Upper lobe of left lung (tissue), 6 donors: ENCODE measurements at regions not wholly inside any gene's neighbourhood (a gene's known extent, or its start where the extent isn't known, plus 50 kb on each side); places are given as distances from the start of the nearest gene placed in this dataset.

Experiments used
- ATAC-seq, 2 donors: fragments of 200-7000 bp; cut with Tn5 transposase; one replicate each; pipeline ENCODE4 v1.9.1; 2022; ENCODE audit warnings: mild to moderate bottlenecking in 2 of 2, moderate library complexity in 2 of 2; ENCODE audit not compliant: low FRiP score in 2 of 2
- DNase-seq, 2 donors: peaks; one replicate each; pipeline ENCODE4 v3.0.0-alpha.2; 2019 to 2020
- H3K27ac ChIP-seq, 4 donors: fragments of 200-600 bp; sonication (generic); one replicate each; pipeline ENCODE4 v1.5.1; 2016 to 2019
- H3K27me3 ChIP-seq, 4 donors: fragments of 200-600 bp; sonication (generic); one replicate each; pipeline ENCODE4 v1.5.1; 2017 to 2019
- H3K36me3 ChIP-seq, 4 donors: fragments of 200-600 bp; sonication (generic); one replicate each; pipeline ENCODE4 v1.5.1; 2016 to 2019
- H3K4me1 ChIP-seq, 4 donors: fragments of 200-600 bp; sonication (generic); one replicate each; pipeline ENCODE4 v1.5.1; 2018 to 2019
- H3K4me3 ChIP-seq, 4 donors: fragments of 200-600 bp; sonication (generic); one replicate each; pipeline ENCODE4 v1.5.1; 2017 to 2019; ENCODE audit warnings: mild to moderate bottlenecking in 2 of 4, moderate library complexity in 1 of 4
- H3K9me3 ChIP-seq, 4 donors: fragments of 200-600 bp; sonication (generic); one replicate each; pipeline ENCODE4 v1.5.1; 2018 to 2019
- CTCF ChIP-seq, 6 experiments: fragments of 450-650 bp in 4 of 6; fragments of 200-600 bp in 2 of 6; sonication (generic) in 2 of 6; IDR thresholded peaks; one replicate each; pipeline ENCODE4 v1.5.1; 2016 to 2019; ENCODE audit warnings: antibody characterized with exemption in 6 of 6
- EP300 ChIP-seq, 4 donors: sonication (generic); formaldehyde crosslinking; IDR thresholded peaks; one replicate each; pipeline ENCODE4 v1.5.1; 2017; ENCODE audit warnings: antibody characterized with exemption in 4 of 4, control low read depth in 2 of 4
- POLR2A ChIP-seq, 4 donors: fragments of 450-650 bp; IDR thresholded peaks; one replicate each; pipeline ENCODE4 v1.5.1; 2016 to 2017; ENCODE audit warnings: antibody characterized with exemption in 4 of 4, mild to moderate bottlenecking in 2 of 4
- POLR2AphosphoS5 ChIP-seq, 2 donors: sonication (generic); formaldehyde crosslinking; IDR thresholded peaks; one replicate each; pipeline ENCODE4 v1.5.1; 2017; ENCODE audit warnings: antibody characterized with exemption in 2 of 2
- WGBS, 2 donors: methylation state at CpG; one replicate each; pipeline ENCODE4 v1.1.5; 2017 to 2018; 5-methylcytosine and 5-hydroxymethylcytosine counted together
- donor health status: DM: no; HTN: no; CAD: no; lungs with moderate emphysema.
- donor health status: DM: no; HTN: yes; CAD: no; lungs with severe emphysema.

DNA sequence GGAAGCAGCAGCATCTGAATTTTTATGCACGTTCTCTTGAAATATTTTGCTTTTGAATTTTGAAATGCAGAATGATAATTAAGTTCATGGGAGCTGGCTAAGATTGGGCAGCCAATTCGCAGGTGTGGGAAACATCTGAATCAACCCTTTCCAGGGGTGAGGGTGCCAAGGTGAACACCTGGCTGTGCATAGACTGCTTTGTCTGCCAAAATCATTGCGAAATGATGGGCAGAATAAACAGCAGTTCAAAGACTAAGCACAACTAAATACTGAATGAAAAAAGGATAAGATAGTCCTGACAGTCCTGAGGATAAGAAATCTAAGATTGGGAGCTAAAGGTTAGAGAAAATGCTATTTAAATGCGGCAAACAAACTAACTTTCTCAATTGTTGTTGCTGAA is 813.3 kb upstream of the RAG2 start:
- H3K27me3 ChIP-seq: no peaks in the 10 kb centered on the region
- ATAC-seq (no peak), DNase-seq (no peak)
- no peaks in the 10 kb centered on the region for H3K36me3 ChIP-seq
- H3K27ac ChIP-seq: no peak overlapping the region
- no peak overlapping the region for H3K4me3 ChIP-seq
- TF ChIP-seq CTCF (IDR thresholded peaks at IDR 0.05) (no peak), POLR2A (IDR thresholded peaks at IDR 0.05) (no peak), EP300 (IDR thresholded peaks at IDR 0.05) (no peak), POLR2AphosphoS5 (IDR thresholded peaks at IDR 0.05) (no peak)
- H3K9me3 ChIP-seq: no peaks in the 10 kb centered on the region
- H3K4me1 ChIP-seq: no peaks in the 10 kb centered on the region
- 83 to 88% methylated on average over 4 of the region's 4 CpGs for WGBS, 2 donors

DNA sequence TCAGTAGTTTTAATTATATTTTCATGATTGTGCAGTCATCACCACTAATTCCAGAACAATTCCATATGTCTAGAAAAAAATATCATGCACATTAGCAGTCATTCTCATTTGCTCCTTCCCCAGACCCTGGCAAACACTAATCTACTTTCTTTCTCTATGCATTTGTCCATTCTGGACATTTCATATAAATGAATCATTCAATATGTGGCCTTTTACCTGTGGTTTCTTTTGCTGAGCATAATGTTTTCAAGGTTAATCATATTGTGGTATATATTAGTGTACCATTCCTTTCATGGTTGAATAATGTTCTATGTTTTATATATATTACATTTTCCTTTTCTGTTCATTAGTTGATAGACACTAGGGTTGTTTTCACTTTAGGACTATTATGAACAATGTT is 811.1 kb upstream of the RAG2 start:
- H3K27me3 ChIP-seq: no peaks in the 10 kb centered on the region

DNA sequence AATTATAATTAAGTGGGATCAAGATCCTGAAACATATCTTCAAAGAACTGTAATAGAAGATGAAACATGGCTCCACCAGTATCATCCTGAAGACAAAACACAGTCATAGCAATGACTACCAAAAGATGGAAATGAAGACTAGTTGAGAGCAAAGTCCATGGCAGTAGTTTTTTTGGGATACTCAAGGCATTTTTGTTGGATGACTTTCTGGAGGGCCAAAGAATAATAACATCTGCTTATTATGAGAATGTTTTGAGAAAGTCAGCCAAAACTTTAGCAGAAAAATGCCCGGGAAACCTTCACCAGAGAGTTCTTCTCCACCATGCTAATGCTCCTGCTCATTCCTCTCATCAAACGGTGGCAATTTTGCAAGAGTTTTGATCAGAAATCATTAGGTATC is 809.4 kb upstream of the RAG2 start:
- Histone ChIP-seq H3K4me1 (no peaks in the 10 kb centered on the region), H3K36me3 (no peaks in the 10 kb centered on the region), H3K9me3 (no peaks in the 10 kb centered on the region), H3K27me3 (no peaks in the 10 kb centered on the region), H3K27ac (no peak overlapping the region), H3K4me3 (no peak overlapping the region)
- DNase-seq: no peak
- WGBS, 2 donors: 67 to 73% methylated on average over 2 of the region's 2 CpGs
- no peak for ATAC-seq
- TF ChIP-seq POLR2AphosphoS5 (IDR thresholded peaks at IDR 0.05) (no peak), EP300 (IDR thresholded peaks at IDR 0.05) (no peak), POLR2A (IDR thresholded peaks at IDR 0.05) (no peak), CTCF (IDR thresholded peaks at IDR 0.05) (no peak)

More for the DNA sequence above, 811.1 kb upstream of the RAG2 start:
- H3K36me3 ChIP-seq: no peaks in the 10 kb centered on the region
- TF ChIP-seq CTCF (IDR thresholded peaks at IDR 0.05) (no peak), EP300 (IDR thresholded peaks at IDR 0.05) (no peak), POLR2AphosphoS5 (IDR thresholded peaks at IDR 0.05) (no peak)
- DNase-seq (no peak), ATAC-seq (no peak)
- H3K9me3 ChIP-seq: no peaks in the 10 kb centered on the region
- no peak overlapping the region for H3K27ac ChIP-seq
- no peaks in the 10 kb centered on the region for H3K4me1 ChIP-seq
- no peak overlapping the region for H3K4me3 ChIP-seq

DNA sequence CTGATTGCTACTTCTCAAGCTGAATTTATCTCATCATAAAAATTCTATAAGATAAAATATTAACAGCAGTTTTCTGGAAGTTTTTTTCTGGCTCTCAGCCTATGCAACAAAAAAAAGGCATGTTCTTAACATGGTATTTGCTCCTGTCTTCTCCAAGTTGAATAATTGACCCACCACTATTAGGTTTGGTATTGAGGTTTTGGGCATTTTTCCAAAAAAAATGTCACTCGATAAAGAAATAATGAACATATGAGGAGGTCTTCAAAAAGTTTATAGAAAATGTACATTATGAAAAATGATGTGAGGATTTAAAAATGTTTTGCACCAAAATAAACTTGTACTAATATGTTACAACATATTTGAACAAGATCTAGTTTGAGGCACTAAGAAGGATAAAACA is 808.6 kb upstream of the RAG2 start:
- TF ChIP-seq CTCF (IDR thresholded peaks at IDR 0.05) (no peak), POLR2AphosphoS5 (IDR thresholded peaks at IDR 0.05) (no peak), EP300 (IDR thresholded peaks at IDR 0.05) (no peak), POLR2A (IDR thresholded peaks at IDR 0.05) (no peak)
- H3K4me1 ChIP-seq: no peaks in the 10 kb centered on the region
- DNase-seq: no peak
- H3K4me3 ChIP-seq: no peak overlapping the region
- no peak overlapping the region for H3K27ac ChIP-seq
- 56 to 70% methylated on average over 1 of the region's 1 CpG for WGBS, 2 donors
- no peaks in the 10 kb centered on the region for H3K9me3 ChIP-seq
- no peaks in the 10 kb centered on the region for H3K36me3 ChIP-seq
- H3K27me3 ChIP-seq: no peaks in the 10 kb centered on the region
- ATAC-seq: no peak

DNA sequence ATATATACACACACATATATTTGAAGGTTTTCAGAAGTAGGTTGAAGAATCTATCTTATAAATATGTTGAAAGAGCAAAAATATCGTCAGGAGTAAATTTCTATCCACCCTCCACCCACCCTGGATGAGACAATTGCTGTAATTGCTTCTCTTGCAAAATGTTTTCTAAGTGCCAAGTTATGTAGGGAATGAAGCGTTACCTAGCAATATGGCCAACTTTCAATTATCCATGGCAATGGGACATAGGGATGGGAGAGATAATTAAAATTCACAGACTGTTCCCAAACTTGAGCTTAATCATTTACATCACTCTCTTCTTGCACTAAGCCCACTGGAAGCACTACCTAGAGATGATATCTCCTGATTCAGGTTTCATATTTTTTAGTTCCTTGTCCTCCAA is 806.2 kb upstream of the RAG2 start:
- ATAC-seq (no peak), DNase-seq (no peak)
- H3K4me1 ChIP-seq: no peaks in the 10 kb centered on the region
- H3K27me3 ChIP-seq: no peaks in the 10 kb centered on the region
- TF ChIP-seq CTCF (IDR thresholded peaks at IDR 0.05) (no peak), POLR2A (IDR thresholded peaks at IDR 0.05) (no peak)
- H3K36me3 ChIP-seq: no peaks in the 10 kb centered on the region
- 64 to 71% methylated on average over 2 of the region's 2 CpGs for WGBS, 2 donors
- H3K4me3 ChIP-seq: no peak overlapping the region
- H3K9me3 ChIP-seq: no peaks in the 10 kb centered on the region
- no peak overlapping the region for H3K27ac ChIP-seq
